Parathyroid adenoma (tissue), 2 donors: ENCODE measurements at regions not wholly inside any gene's neighbourhood (a gene's known extent, or its start where the extent isn't known, plus 50 kb on each side); places are given as distances from the start of the nearest gene placed in this dataset.

ENCODE experiments used
- H2AFZ ChIP-seq: fragments of 300-600 bp; sonication (generic); one replicate; pipeline ENCODE4 v1.7.0; 2017; ENCODE audit warnings: antibody characterized with exemption, mild to moderate bottlenecking
- H3K27ac ChIP-seq: fragments of 300-600 bp; sonication (generic); one replicate; pipeline ENCODE4 v1.7.0; 2017
- H3K27me3 ChIP-seq: fragments of 300-600 bp; sonication (generic); one replicate; pipeline ENCODE4 v1.7.0; 2017; ENCODE audit warnings: low read length; ENCODE audit not compliant: control insufficient read depth, insufficient read depth
- H3K36me3 ChIP-seq: fragments of 300-600 bp; sonication (generic); one replicate; pipeline ENCODE4 v1.7.0; 2017; ENCODE audit warnings: low read length; ENCODE audit not compliant: control insufficient read depth, insufficient read depth
- H3K4me1 ChIP-seq: fragments of 300-600 bp; sonication (generic); one replicate; pipeline ENCODE4 v1.7.0; 2017; ENCODE audit warnings: control low read depth
- H3K4me2 ChIP-seq: fragments of 300-600 bp; sonication (generic); one replicate; pipeline ENCODE4 v1.7.0; 2017; ENCODE audit warnings: low read length
- H3K4me3 ChIP-seq: fragments of 300-600 bp; sonication (generic); one replicate; pipeline ENCODE4 v1.7.0; 2017; ENCODE audit warnings: low read depth, low read length
- H3K79me2 ChIP-seq: fragments of 300-600 bp; sonication (generic); one replicate; pipeline ENCODE4 v1.7.0; 2017; ENCODE audit warnings: control low read depth
- H3K9ac ChIP-seq: fragments of 300-600 bp; sonication (generic); one replicate; pipeline ENCODE4 v1.7.0; 2017; ENCODE audit warnings: mild to moderate bottlenecking
- H3K9me3 ChIP-seq: fragments of 300-600 bp; sonication (generic); one replicate; pipeline ENCODE4 v1.7.0; 2017; ENCODE audit warnings: low read length; ENCODE audit not compliant: control insufficient read depth
- TF ChIP-seq, protein P1 (sequence below): fragments of 300-600 bp; sonication (generic); IDR thresholded peaks from one replicate; pipeline ENCODE4 v1.7.0; 2017; ENCODE audit warnings: antibody characterized with exemption, mild to moderate bottlenecking
- donor health status: primary hyperparathyroidism.

DNA sequence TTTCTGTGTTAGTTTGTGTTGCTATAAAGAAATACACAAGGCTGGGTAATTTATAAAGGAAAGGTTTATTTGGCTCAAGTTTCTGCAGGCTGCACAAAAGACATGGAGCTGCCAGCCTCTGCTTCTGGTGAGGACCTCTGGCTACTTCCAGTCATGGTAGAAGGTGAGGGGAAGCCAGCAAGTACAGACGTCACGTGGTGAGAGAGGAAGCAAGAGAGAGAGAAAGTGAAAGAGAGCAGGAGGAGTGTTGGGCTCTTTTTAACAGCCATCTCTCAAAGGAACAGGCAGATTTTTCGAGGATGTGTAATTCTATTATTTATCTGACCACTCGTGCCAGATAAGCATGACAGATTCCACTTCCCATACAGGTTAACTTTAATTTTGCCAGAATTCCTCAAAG lies 1199.1 kb downstream of the ADGRL3 start:
- H3K4me3 ChIP-seq, result no peak overlapping the region
- no peaks in the 10 kb centered on the region for H3K9me3 ChIP-seq
- TF ChIP-seq, protein P1, sequence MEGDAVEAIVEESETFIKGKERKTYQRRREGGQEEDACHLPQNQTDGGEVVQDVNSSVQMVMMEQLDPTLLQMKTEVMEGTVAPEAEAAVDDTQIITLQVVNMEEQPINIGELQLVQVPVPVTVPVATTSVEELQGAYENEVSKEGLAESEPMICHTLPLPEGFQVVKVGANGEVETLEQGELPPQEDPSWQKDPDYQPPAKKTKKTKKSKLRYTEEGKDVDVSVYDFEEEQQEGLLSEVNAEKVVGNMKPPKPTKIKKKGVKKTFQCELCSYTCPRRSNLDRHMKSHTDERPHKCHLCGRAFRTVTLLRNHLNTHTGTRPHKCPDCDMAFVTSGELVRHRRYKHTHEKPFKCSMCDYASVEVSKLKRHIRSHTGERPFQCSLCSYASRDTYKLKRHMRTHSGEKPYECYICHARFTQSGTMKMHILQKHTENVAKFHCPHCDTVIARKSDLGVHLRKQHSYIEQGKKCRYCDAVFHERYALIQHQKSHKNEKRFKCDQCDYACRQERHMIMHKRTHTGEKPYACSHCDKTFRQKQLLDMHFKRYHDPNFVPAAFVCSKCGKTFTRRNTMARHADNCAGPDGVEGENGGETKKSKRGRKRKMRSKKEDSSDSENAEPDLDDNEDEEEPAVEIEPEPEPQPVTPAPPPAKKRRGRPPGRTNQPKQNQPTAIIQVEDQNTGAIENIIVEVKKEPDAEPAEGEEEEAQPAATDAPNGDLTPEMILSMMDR, result no peak
- H3K79me2 ChIP-seq, result no peaks in the 10 kb centered on the region
- H3K27ac ChIP-seq, result no peak overlapping the region
- no peaks in the 10 kb centered on the region for H3K36me3 ChIP-seq
- H3K4me1 ChIP-seq, result no peaks in the 10 kb centered on the region
- no peak overlapping the region for H3K4me2 ChIP-seq
- no peak overlapping the region for H2AFZ ChIP-seq
- H3K27me3 ChIP-seq, result no peaks in the 10 kb centered on the region
- H3K9ac ChIP-seq, result no peak overlapping the region

DNA sequence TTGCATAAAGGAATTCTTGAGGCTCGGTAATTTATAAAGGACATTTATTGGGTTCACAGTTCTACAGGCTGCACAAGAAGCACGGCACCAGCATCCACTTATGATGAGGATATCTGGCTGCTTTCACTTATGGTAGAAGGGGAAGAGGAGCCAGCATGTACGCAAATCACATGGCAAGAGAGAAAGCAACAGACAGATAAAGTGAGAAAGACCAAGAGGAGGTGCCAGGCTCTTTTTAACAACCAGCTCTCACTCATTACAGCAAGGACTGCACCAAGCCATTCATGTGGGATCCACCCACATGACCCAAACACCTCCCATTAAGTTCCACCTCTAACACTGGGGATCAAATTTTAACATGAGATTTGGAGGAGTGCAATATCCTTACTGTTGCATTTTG lies 1198.2 kb downstream of the ADGRL3 start:
- H3K4me3 ChIP-seq, result no peak overlapping the region
- H3K79me2 ChIP-seq, result no peaks in the 10 kb centered on the region
- H3K4me2 ChIP-seq, result no peak overlapping the region
- no peaks in the 10 kb centered on the region for H3K36me3 ChIP-seq
- TF ChIP-seq, protein P1, result no peak
- H3K9ac ChIP-seq, result no peak overlapping the region
- H3K4me1 ChIP-seq, result no peaks in the 10 kb centered on the region
- H2AFZ ChIP-seq, result no peak overlapping the region
- no peaks in the 10 kb centered on the region for H3K9me3 ChIP-seq
- no peaks in the 10 kb centered on the region for H3K27me3 ChIP-seq
- no peak overlapping the region for H3K27ac ChIP-seq

DNA sequence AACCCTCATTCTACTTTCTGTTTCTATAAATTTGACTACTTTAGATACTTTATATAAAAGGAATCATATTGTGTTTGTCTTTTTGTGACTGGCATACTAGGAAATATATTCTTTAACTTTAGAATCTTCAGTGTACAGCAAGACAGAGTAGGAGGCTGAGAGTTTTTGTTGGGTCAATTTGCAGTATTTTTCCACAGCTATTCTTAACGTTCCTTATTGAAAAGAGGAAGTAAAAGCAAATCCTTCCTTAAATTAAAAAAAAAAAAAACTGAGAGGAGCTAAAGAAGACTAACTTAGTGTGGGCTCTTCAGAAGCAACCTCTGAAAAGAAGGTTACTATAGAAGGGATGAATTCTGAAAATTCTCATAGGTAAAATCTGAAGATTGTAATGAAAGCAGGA lies 1194.6 kb downstream of the ADGRL3 start:
- no peak overlapping the region for H3K4me3 ChIP-seq
- H3K9ac ChIP-seq, result no peak overlapping the region
- no peak overlapping the region for H3K4me2 ChIP-seq
- no peaks in the 10 kb centered on the region for H3K79me2 ChIP-seq
- no peak overlapping the region for H2AFZ ChIP-seq
- H3K27me3 ChIP-seq, result no peaks in the 10 kb centered on the region
- no peaks in the 10 kb centered on the region for H3K36me3 ChIP-seq
- no peak overlapping the region for H3K27ac ChIP-seq
- TF ChIP-seq, protein P1, result no peak
- no peaks in the 10 kb centered on the region for H3K9me3 ChIP-seq
- no peaks in the 10 kb centered on the region for H3K4me1 ChIP-seq

DNA sequence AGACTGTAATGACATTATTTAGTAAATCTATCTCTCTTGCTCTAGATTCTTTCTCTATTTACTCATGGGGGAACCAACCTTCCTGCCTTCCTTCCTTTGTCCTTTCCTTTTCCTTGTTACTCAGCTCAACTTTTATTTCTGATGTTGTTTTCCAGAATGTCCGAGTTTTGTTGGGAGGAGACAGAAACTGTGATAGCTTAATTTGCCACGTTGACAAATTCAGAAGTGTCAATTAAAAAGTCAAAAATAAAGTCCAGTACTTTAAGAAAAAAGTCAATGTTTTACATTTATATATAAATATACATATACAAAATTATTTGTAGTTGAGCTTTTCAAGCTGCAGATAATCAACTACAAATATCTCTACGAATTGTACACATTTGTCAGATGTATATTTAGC lies 1187.7 kb downstream of the ADGRL3 start:
- no peak overlapping the region for H3K4me3 ChIP-seq
- no peaks in the 10 kb centered on the region for H3K27me3 ChIP-seq
- H3K79me2 ChIP-seq, result no peaks in the 10 kb centered on the region
- no peaks in the 10 kb centered on the region for H3K4me1 ChIP-seq
- H3K9ac ChIP-seq, result no peak overlapping the region
- no peak overlapping the region for H3K4me2 ChIP-seq
- H3K36me3 ChIP-seq, result no peaks in the 10 kb centered on the region
- H3K9me3 ChIP-seq, result no peaks in the 10 kb centered on the region
- no peak overlapping the region for H3K27ac ChIP-seq
- no peak overlapping the region for H2AFZ ChIP-seq
- TF ChIP-seq, protein P1, result no peak

DNA sequence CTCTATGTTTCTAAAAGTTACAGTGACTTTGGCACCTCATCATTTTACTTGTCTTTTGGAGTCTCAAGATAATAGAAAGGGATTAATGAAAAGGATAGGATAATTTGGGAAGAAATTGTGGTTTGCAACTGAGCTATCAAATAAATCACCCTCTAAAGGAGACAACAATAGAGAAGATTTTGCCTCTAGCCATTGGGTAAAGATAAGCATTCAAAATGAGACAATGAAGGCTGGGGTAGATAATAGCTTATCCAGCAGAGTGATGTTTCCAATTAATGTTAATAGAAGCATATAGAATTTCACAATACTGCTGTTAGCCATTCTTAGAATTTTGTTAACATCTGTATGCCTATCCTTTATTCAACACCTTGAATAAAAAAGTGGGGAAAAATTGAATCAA lies 1177.6 kb downstream of the ADGRL3 start:
- Histone ChIP-seq H3K9ac (no peak overlapping the region), H3K27ac (no peak overlapping the region), H2AFZ (no peak overlapping the region), H3K4me3 (no peak overlapping the region), H3K4me2 (no peak overlapping the region), H3K36me3 (no peaks in the 10 kb centered on the region), H3K27me3 (no peaks in the 10 kb centered on the region), H3K79me2 (no peaks in the 10 kb centered on the region), H3K4me1 (no peaks in the 10 kb centered on the region), H3K9me3 (no peaks in the 10 kb centered on the region)
- TF ChIP-seq, protein P1, result no peak
